Upper lobe of left lung (tissue), 6 donors: ENCODE measurements at regions not wholly inside any gene's neighbourhood (a gene's known extent, or its start where the extent isn't known, plus 50 kb on each side); places are given as distances from the start of the nearest gene placed in this dataset.

Experiments
- ATAC-seq, 2 donors: fragments of 200-7000 bp; cut with Tn5 transposase; one replicate each; pipeline ENCODE4 v1.9.1; 2022; ENCODE audit warnings: mild to moderate bottlenecking in 2 of 2, moderate library complexity in 2 of 2; ENCODE audit not compliant: low FRiP score in 2 of 2
- DNase-seq, 2 donors: peaks; one replicate each; pipeline ENCODE4 v3.0.0-alpha.2; 2019 to 2020
- H3K27ac ChIP-seq, 4 donors: fragments of 200-600 bp; sonication (generic); one replicate each; pipeline ENCODE4 v1.5.1; 2016 to 2019
- H3K27me3 ChIP-seq, 4 donors: fragments of 200-600 bp; sonication (generic); one replicate each; pipeline ENCODE4 v1.5.1; 2017 to 2019
- H3K36me3 ChIP-seq, 4 donors: fragments of 200-600 bp; sonication (generic); one replicate each; pipeline ENCODE4 v1.5.1; 2016 to 2019
- H3K4me1 ChIP-seq, 4 donors: fragments of 200-600 bp; sonication (generic); one replicate each; pipeline ENCODE4 v1.5.1; 2018 to 2019
- H3K4me3 ChIP-seq, 4 donors: fragments of 200-600 bp; sonication (generic); one replicate each; pipeline ENCODE4 v1.5.1; 2017 to 2019; ENCODE audit warnings: mild to moderate bottlenecking in 2 of 4, moderate library complexity in 1 of 4
- H3K9me3 ChIP-seq, 4 donors: fragments of 200-600 bp; sonication (generic); one replicate each; pipeline ENCODE4 v1.5.1; 2018 to 2019
- CTCF ChIP-seq, 6 experiments: fragments of 450-650 bp in 4 of 6; fragments of 200-600 bp in 2 of 6; sonication (generic) in 2 of 6; IDR thresholded peaks; one replicate each; pipeline ENCODE4 v1.5.1; 2016 to 2019; ENCODE audit warnings: antibody characterized with exemption in 6 of 6
- EP300 ChIP-seq, 4 donors: sonication (generic); formaldehyde crosslinking; IDR thresholded peaks; one replicate each; pipeline ENCODE4 v1.5.1; 2017; ENCODE audit warnings: antibody characterized with exemption in 4 of 4, control low read depth in 2 of 4
- POLR2A ChIP-seq, 4 donors: fragments of 450-650 bp; IDR thresholded peaks; one replicate each; pipeline ENCODE4 v1.5.1; 2016 to 2017; ENCODE audit warnings: antibody characterized with exemption in 4 of 4, mild to moderate bottlenecking in 2 of 4
- POLR2AphosphoS5 ChIP-seq, 2 donors: sonication (generic); formaldehyde crosslinking; IDR thresholded peaks; one replicate each; pipeline ENCODE4 v1.5.1; 2017; ENCODE audit warnings: antibody characterized with exemption in 2 of 2
- WGBS, 2 donors: methylation state at CpG; one replicate each; pipeline ENCODE4 v1.1.5; 2017 to 2018; 5-methylcytosine and 5-hydroxymethylcytosine counted together
- donor health status: DM: no; HTN: no; CAD: no; lungs with moderate emphysema.
- donor health status: DM: no; HTN: yes; CAD: no; lungs with severe emphysema.

DNA sequence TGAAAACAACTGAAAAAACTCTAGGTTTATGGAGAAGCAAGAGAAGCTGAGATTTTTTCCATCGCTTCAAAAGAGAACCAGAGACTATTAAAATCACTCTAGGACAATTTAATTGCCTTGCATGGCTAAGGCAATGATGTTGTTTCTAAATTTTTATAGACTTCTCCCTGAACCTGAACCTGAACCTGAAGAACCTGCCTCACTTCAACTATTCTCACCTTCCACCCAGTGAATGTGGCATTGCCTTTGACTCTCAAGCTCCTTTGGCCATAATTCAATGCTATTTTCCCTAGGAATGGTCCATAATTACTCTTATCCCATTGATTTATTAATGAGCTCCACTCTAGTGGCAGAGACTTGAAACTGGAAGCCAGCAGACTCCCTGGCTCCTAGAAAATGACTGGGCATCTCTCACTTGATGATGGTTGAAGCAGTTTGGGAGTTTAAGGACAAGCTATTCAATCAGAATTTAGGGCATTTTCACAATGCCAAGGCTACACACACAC lies 303.8 kb upstream of the UBE2E3 start:
- WGBS, 2 donors = 88 to 100% methylated on average over 1 of the region's 1 CpG
- Histone ChIP-seq H3K36me3 (no peaks in the 10 kb centered on the region), H3K27me3 (no peaks in the 10 kb centered on the region), H3K27ac (no peak overlapping the region), H3K4me1 (no peaks in the 10 kb centered on the region), H3K9me3 (no peaks in the 10 kb centered on the region), H3K4me3 (no peak overlapping the region)
- ATAC-seq (no peak), DNase-seq (no peak)
- TF ChIP-seq EP300 (IDR thresholded peaks at IDR 0.05) (no peak), CTCF (IDR thresholded peaks at IDR 0.05) (no peak), POLR2A (IDR thresholded peaks at IDR 0.05) (no peak), POLR2AphosphoS5 (IDR thresholded peaks at IDR 0.05) (no peak)

- no peak for ATAC-seq
- 57 to 75% methylated on average over 1 of the region's 1 CpG for WGBS, 2 donors
- H3K4me3 ChIP-seq = no peak overlapping the region
- H3K36me3 ChIP-seq = no peaks in the 10 kb centered on the region
- H3K9me3 ChIP-seq = no peaks in the 10 kb centered on the region
- no peaks in the 10 kb centered on the region for H3K27me3 ChIP-seq
- TF ChIP-seq POLR2AphosphoS5 (IDR thresholded peaks at IDR 0.05) (no peak), EP300 (IDR thresholded peaks at IDR 0.05) (no peak), POLR2A (IDR thresholded peaks at IDR 0.05) (no peak), CTCF (IDR thresholded peaks at IDR 0.05) (no peak)
- no peak overlapping the region for H3K27ac ChIP-seq
- no peaks in the 10 kb centered on the region for H3K4me1 ChIP-seq
- no peak for DNase-seq
These were observed 305.2 kb upstream of the UBE2E3 start for GRCh38 chr2:180675170-180675569.

DNA sequence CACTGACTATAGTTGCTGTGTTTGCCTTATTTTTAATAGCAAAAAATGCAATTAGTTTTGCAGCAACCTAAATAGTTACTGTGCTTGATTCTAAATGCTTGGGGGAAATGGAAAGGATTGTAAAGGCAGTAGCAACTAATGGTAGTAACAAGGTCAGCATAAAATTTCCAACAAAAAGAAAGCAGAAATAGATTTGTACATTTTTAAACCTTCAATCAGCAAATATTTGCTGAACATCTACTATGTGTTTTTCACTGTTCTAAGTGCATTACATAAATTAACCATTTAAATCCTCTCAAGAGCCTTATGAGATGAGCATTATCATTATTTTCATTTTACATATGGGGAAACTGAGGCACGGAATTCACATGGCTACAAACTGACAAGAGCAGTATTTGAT lies 308.0 kb upstream of the UBE2E3 start:
- 43 to 52% methylated on average over 1 of the region's 1 CpG for WGBS, 2 donors
- DNase-seq = no peak
- no peaks in the 10 kb centered on the region for H3K36me3 ChIP-seq
- no peak overlapping the region for H3K4me3 ChIP-seq
- no peak for ATAC-seq
- no peaks in the 10 kb centered on the region for H3K4me1 ChIP-seq
- H3K27ac ChIP-seq = no peak overlapping the region
- no peak for TF ChIP-seq EP300 (IDR thresholded peaks at IDR 0.05)
- no peak for TF ChIP-seq POLR2A (IDR thresholded peaks at IDR 0.05)
- TF ChIP-seq POLR2AphosphoS5 (IDR thresholded peaks at IDR 0.05) = no peak
- TF ChIP-seq CTCF (IDR thresholded peaks at IDR 0.05) = no peak
- no peaks in the 10 kb centered on the region for H3K9me3 ChIP-seq
- no peaks in the 10 kb centered on the region for H3K27me3 ChIP-seq

DNA sequence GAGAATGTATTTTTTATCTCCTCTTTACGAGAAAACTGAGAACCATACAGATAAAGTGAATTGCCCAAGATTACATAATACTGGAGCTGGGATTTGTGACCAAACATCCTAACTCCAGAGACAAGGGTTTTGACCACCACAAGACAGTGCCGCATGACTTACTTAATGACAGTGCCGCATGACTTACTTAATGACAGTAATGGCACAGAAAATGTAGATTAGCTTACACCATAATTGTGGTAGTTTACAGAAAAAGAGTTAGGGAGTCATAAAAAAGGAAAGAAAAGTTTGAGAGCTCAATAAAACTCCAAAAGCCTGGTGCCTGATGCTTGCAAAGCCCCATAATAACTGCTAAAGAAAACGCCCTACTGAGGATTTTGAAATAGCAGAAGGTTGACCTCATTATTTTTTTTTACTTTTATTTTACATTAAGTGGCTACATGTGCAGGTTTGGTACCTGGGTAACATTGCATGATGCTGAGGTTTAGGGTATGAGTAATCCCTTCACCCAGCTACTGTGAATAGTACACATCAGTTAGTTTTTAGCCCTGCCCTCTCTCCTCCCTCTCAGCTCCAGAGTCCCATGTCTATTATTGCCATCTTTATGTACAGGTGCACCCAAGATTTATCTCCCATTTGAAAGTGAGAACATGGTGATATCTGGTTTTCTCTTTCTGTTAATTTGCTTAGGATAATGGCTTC lies 310.0 kb upstream of the UBE2E3 start:
- no peaks in the 10 kb centered on the region for H3K36me3 ChIP-seq
- DNase-seq = no peak
- H3K4me3 ChIP-seq = no peak overlapping the region
- no peak overlapping the region for H3K27ac ChIP-seq
- H3K4me1 ChIP-seq = no peaks in the 10 kb centered on the region
- no peak for TF ChIP-seq POLR2AphosphoS5 (IDR thresholded peaks at IDR 0.05)
- TF ChIP-seq CTCF (IDR thresholded peaks at IDR 0.05) = no peak
- no peak for TF ChIP-seq EP300 (IDR thresholded peaks at IDR 0.05)
- no peak for TF ChIP-seq POLR2A (IDR thresholded peaks at IDR 0.05)
- no peaks in the 10 kb centered on the region for H3K27me3 ChIP-seq
- ATAC-seq = no peak
- 82 to 87% methylated on average over 4 of the region's 4 CpGs for whole genome bisulfite sequencing, 2 donors
- H3K9me3 ChIP-seq = no peaks in the 10 kb centered on the region

DNA sequence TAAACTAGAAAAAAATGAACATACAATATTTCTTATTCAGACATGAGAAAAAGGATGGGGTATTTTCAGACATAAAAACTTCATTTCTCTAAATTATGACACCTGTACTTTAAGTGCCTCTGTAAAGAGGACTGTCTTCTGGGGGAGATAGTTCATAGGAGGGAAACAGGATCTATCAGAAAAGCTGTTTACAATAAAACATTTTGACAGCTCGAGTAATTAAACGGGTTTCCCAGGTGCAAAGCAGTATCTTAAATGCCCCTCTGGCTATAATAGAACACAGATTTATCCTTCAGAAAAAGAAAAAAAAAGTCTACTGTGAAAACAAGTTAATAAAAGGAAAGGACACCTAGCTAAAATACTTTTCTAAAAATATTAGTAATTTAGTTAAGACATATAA lies 311.4 kb upstream of the UBE2E3 start:
- ATAC-seq = no peak
- 59 to 73% methylated on average over 2 of the region's 2 CpGs for WGBS, 2 donors
- no peak overlapping the region for H3K4me3 ChIP-seq
- no peaks in the 10 kb centered on the region for H3K4me1 ChIP-seq
- no peaks in the 10 kb centered on the region for H3K36me3 ChIP-seq
- no peak overlapping the region for H3K27ac ChIP-seq
- no peaks in the 10 kb centered on the region for H3K9me3 ChIP-seq
- TF ChIP-seq POLR2A (IDR thresholded peaks at IDR 0.05) = no peak
- no peak for TF ChIP-seq CTCF (IDR thresholded peaks at IDR 0.05)
- no peak for TF ChIP-seq POLR2AphosphoS5 (IDR thresholded peaks at IDR 0.05)
- no peak for TF ChIP-seq EP300 (IDR thresholded peaks at IDR 0.05)
- no peak for DNase-seq
- no peaks in the 10 kb centered on the region for H3K27me3 ChIP-seq
